Panc1 (cell line): ENCODE measurements at regions not wholly inside any gene's neighbourhood (a gene's known extent, or its start where the extent isn't known, plus 50 kb on each side); places are given as distances from the start of the nearest gene placed in this dataset.

Experiments used
- POLR2AphosphoS5 ChIP-seq: IDR thresholded peaks from 2 replicates; pipeline ENCODE4 v1.6.1; 2012; ENCODE audit warnings: mild to moderate bottlenecking, low read depth, low read length, moderate library complexity
- SIN3A ChIP-seq: IDR thresholded peaks from 2 replicates; pipeline ENCODE4 v1.6.1; 2012; ENCODE audit warnings: low read depth, mild to moderate bottlenecking, low read length, moderate library complexity, borderline replicate concordance; ENCODE audit not compliant: insufficient read depth
- TCF7L2 ChIP-seq: IDR thresholded peaks from 2 replicates; pipeline ENCODE4 v1.6.1; 2011; ENCODE audit warnings: mild to moderate bottlenecking, low read depth, low read length, inconsistent platforms
- TF ChIP-seq, protein P1 (sequence below), 2 experiments: IDR thresholded peaks; 2 replicates each; pipeline ENCODE4 v1.6.1; 2011 to 2012; ENCODE audit warnings: low read depth in 2 of 2, control low read depth in 1 of 2, low read length in 1 of 2, mild to moderate bottlenecking in 1 of 2, moderate library complexity in 1 of 2; ENCODE audit not compliant: insufficient read depth in 1 of 2
- TF ChIP-seq, protein P2 (sequence below): fragments of 450-650 bp; IDR thresholded peaks from 2 replicates; pipeline ENCODE4 v1.5.1; 2017; ENCODE audit warnings: mild to moderate bottlenecking

DNA sequence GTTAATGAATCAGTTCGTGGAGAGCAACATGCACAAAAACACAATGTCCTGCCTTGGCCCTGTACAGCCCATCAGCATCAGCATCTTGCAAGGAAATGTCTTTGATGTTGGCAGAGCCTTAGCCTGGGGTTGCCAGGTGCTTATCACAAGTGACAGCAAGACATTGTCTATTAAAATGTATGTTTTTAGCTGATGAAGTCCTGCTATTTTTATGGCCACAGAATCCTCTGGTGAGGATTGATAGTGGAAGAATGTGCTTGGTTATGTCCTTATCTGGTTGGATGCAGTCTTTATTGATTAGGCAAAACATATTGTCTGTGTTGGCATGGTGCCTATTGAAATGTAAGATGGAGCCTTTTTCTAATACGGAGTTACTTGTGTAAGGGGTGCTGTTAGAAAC, 1427.0 kb upstream of the MIR17HG start:
- TF ChIP-seq, protein P1, sequence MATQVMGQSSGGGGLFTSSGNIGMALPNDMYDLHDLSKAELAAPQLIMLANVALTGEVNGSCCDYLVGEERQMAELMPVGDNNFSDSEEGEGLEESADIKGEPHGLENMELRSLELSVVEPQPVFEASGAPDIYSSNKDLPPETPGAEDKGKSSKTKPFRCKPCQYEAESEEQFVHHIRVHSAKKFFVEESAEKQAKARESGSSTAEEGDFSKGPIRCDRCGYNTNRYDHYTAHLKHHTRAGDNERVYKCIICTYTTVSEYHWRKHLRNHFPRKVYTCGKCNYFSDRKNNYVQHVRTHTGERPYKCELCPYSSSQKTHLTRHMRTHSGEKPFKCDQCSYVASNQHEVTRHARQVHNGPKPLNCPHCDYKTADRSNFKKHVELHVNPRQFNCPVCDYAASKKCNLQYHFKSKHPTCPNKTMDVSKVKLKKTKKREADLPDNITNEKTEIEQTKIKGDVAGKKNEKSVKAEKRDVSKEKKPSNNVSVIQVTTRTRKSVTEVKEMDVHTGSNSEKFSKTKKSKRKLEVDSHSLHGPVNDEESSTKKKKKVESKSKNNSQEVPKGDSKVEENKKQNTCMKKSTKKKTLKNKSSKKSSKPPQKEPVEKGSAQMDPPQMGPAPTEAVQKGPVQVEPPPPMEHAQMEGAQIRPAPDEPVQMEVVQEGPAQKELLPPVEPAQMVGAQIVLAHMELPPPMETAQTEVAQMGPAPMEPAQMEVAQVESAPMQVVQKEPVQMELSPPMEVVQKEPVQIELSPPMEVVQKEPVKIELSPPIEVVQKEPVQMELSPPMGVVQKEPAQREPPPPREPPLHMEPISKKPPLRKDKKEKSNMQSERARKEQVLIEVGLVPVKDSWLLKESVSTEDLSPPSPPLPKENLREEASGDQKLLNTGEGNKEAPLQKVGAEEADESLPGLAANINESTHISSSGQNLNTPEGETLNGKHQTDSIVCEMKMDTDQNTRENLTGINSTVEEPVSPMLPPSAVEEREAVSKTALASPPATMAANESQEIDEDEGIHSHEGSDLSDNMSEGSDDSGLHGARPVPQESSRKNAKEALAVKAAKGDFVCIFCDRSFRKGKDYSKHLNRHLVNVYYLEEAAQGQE (IDR thresholded peaks at IDR 0.05; ENCODE audit: insufficient read depth in 1 of 2, low read depth in 2 of 2, low read length in 1 of 2) = no peak
- TF ChIP-seq TCF7L2 (no peak), POLR2AphosphoS5 (no peak), SIN3A (no peak)
- TF ChIP-seq, protein P2, sequence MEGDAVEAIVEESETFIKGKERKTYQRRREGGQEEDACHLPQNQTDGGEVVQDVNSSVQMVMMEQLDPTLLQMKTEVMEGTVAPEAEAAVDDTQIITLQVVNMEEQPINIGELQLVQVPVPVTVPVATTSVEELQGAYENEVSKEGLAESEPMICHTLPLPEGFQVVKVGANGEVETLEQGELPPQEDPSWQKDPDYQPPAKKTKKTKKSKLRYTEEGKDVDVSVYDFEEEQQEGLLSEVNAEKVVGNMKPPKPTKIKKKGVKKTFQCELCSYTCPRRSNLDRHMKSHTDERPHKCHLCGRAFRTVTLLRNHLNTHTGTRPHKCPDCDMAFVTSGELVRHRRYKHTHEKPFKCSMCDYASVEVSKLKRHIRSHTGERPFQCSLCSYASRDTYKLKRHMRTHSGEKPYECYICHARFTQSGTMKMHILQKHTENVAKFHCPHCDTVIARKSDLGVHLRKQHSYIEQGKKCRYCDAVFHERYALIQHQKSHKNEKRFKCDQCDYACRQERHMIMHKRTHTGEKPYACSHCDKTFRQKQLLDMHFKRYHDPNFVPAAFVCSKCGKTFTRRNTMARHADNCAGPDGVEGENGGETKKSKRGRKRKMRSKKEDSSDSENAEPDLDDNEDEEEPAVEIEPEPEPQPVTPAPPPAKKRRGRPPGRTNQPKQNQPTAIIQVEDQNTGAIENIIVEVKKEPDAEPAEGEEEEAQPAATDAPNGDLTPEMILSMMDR = no peak
